HG03039 (cell line): ENCODE measurements at regions not wholly inside any gene's neighbourhood (a gene's known extent, or its start where the extent isn't known, plus 50 kb on each side); places are given as distances from the start of the nearest gene placed in this dataset.

Source experiments
- ATAC-seq: cut with Tn5 transposase; IDR thresholded peaks from one replicate; pipeline ENCODE4 v1.9.1; 2021; ENCODE audit warnings: mild to moderate bottlenecking, moderate library complexity; ENCODE audit not compliant: unreplicated experiment

DNA sequence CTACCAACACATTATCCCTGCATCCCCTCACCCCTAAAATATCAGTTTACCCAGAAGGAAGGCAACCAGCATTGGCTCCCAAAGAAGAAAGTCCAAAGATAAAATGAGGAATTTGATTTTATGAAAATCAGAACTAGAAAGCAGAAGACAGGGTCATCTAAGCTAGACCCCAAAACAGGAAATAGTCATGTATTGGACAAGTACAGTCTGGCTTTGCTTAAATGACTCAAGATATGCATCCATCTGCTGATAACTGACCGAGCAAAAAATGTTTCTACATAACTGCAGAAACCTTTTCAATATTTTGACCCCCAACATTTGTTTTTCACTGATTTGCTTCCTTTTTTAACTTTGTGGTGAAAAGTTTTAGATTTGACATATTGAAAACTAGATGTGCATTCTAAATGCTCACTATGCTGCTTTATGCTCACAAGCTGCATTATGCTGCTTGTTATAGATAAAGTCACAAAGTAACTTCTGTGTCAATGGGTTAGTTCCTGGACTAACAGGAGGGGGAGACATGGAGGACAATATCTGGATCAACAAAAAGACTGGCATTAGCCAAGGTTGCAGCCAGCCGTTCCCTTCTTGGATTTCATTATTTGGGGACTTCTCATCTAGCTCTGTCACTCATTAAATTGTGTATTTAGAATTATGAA lies 227.0 kb downstream of the INHBA start:
- no peak for ATAC-seq

DNA sequence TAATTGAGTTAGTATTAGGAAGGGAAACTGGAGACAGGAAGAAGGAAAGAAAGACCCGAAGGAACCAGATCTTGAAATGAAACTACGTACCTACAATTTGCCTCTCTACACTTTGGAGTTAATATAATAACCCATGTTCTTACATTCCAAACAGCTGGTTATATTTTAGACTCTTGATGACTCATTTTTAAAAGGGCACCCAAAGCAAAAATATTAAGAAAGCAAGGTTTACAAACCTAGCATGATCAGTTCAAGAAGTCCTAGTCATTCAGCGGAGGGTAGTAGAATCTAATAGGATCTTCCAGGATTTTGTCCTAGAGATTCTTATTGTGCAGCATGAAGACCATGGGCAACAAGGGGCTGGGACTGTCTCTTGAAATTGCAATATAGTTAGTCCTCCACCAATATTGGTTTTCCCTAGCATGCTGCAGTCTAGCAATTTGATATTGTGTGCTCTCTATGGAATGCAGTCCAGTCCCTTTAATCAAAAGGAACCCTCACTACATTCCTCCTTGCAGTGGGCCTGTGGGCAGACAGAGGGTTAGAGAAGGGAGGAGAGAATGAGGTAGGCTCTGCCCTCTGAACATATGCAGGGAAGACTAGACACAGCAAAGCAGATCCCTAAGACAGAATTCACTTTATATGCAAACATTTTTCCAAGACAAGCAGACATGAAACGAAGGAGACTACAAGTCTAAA lies 230.3 kb downstream of the INHBA start:
- ATAC-seq = no peak

DNA sequence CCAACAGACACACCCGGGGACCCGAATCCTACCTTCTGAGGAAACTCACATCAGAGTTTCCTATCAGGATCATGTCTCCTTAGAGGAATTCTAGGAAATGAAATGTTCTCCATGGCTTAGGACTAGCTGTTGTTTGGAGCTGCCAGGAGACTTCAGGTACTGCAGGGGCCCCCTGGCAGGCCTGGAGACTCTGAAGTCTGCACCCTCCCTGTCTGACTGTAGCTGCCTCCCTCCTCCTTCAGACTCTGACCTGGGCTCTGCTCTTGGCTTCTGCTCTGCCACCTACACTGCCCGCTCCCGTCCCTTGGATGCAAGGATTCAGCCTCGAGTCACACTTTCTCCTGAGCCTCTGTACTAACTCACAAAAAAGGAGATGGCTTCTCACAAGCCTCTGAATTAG lies 232.8 kb downstream of the INHBA start:
- no peak for ATAC-seq

DNA sequence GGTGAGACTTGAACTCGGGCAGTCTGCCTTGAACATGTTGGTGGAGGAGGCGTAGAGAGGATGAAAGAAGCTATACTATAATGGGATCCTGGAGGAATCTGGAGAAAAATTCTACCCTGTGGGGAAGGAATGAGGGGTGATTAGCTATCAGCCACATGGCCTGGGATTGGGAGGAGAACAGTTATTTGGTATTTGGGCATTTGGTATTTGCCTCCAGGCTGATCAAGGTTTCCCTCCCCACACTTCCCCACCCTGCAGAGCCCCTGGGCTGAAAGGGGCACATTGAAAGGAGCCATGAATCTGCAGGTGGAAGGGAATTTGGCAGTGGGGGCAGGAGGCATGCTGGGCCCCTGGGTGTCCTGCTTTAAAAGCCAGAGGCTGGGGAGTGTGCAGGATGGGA lies 235.3 kb downstream of the INHBA start:
- ATAC-seq = no peak

GRCh38 chr7:41466760-41467384 lies 236.0 kb downstream of the INHBA start:
- no peak for ATAC-seq

- ATAC-seq = no peak
These were observed 237.3 kb downstream of the INHBA start for GRCh38 chr7:41465571-41465970.

GRCh38 chr7:41463770-41464470 lies 239.0 kb downstream of the INHBA start:
- ATAC-seq = no peak

DNA sequence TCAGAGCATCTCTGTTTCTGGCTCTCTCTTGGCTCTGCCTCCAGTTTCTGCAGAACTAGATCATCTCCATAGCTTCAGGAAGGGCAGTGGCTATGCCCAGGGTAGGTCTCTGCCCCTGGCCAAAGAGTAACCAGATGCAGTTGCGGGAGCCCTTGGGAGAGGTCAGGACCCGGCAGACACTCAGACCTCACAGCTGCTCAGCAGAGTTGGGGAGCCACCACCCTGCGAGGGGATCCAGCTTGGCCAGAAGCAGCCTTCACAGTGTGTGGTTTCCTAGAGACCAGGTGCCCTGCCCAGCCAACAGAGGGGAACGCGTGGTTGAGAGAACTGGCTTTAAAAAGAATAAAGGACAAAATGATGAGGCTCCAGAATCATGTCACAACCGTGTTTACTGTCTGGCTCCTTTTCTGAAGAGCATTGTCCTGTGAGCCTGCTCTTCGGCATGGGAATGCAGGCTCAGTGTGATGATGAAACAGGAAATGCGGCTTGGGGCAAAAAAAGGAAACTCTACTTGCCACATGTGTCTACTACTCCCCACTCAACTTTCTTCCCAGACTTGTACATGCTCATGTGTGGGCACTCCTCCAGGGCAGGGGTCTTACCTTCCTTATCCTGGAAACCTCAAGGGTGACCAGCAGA lies 243.1 kb downstream of the INHBA start:
- ATAC-seq = no peak

GRCh38 chr7:41459183-41459582 lies 243.7 kb downstream of the INHBA start:
- no peak for ATAC-seq

GRCh38 chr7:41457832-41458437 lies 245.0 kb downstream of the INHBA start:
- no peak for ATAC-seq

GRCh38 chr7:41451826-41452225 lies 251.1 kb downstream of the INHBA start:
- ATAC-seq = no peak

DNA sequence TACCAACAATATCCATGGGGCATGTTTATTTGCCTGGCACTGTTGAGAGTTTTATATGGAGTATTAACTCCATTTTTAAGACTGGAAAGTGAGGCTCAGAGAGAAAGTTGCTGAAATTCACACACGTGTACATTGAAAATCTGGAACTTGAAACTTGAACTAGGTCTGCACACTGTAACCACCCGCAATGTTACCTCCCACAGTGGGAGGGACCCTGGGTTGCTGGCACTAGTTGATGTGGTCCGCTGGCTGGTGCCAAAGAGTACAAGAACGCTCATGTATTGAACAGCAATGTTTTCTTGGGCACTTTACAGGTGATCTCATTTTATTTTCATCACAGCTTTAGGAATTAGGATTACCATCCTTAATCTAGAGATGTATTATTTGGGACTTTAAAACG lies 253.2 kb downstream of the INHBA start:
- ATAC-seq = no peak

GRCh38 chr7:41449286-41449685 lies 253.6 kb downstream of the INHBA start:
- no peak for ATAC-seq

DNA sequence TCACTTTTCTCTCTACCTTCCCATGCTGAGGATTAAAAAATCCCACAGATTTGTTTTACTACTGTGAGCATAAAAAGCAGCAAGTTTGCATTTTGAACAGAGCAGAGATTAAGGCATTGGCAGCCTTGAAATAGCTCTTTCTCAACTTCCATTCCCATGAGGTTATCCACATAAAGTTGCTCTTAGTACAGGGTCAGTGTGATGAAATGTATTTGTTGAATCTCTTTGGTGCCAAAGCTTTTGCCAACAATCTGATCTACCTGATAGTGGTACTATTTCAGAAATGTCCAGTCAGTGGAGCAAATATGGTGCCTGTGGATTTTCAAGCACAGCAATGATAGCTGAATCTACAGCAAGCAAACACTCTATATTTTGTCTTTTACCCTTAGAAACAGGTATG lies 254.8 kb downstream of the INHBA start:
- ATAC-seq = no peak

DNA sequence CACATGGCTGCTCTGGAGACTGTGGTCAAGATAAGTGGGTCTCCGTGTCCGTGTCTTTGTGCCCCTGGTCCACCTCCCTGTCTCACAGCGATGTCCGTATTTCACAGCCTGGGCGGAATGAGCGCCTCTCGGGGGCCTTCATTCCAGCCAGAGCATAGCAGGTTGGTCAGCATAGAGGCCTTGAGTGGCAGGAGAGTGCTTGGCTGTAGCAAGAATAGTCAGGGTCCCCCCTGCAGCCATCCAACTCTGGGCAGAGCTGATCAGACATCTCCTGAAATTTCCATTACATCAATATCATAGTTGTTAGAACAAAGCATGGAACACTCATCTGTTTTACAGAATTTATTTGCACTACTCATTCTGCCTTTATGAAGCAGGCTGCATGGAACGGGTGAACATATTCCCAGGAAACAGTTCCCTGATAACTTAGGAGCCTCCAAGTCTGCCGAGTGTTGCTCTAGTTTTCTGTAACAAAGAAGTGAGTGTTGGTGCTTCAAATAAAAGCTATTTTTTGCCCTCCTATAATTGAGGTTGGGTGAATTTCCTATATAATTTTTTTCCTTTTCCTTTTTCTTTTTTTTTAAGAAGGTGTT lies 255.3 kb downstream of the INHBA start:
- ATAC-seq = no peak

DNA sequence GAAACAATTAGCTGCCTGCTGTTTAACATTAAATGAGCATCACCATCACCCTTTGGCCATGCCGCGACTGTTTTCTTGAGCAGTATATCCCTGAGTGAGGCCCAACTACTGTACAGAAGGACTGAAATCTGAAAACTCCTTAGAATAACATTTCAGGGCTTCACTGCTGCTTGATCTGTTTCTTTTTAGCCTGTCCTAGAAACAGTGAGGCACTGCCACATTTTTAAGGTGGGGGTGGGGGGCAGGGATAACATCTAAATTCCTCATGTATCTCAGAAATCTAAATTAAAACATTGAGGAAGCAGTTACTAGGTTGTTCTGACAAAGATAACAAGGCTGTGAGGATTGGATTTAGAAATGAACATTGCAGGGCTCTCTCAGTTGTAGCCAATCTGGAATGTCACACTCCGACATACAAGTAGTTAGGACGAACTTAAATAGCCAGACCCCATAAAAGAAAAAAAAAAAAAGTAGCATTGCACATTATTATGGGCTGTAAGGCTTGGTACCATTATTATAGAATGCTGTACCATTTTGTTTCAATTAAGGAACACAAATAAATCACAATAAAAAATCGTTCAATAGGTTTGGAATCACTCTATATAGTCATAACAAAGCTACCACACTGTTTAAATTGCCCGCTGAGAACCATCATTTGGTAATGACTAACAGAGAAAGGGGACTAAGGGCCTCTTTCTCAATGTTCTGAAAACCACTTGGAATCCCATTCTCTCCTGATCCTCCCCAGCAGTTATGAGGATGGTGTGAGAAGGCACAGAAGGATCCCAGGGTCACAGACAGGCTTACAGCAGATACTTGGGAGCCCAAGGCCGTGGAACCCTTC lies 256.1 kb downstream of the INHBA start:
- ATAC-seq = no peak

- ATAC-seq = no peak
These were observed 256.9 kb downstream of the INHBA start for GRCh38 chr7:41445946-41446345.

DNA sequence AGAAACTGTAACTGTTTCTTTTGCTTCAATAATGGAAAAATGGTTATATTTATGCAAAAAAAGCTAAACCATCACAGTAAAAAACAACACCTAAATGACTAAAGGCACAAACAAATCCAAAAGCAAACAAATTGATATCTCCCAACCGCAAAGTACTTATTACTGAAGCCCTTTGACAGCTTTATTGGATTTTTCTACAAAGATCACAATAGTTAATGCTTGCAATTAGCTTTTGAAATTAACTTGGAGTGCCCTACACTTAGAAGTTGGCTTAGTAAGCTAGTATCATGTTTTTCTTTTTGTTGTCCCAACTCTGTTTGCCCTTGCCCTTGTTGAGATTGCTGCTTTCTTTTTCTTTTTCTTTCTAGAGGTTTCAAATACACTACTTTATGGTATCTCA lies 257.5 kb downstream of the INHBA start:
- ATAC-seq = no peak

- no peak for ATAC-seq
These were observed 263.4 kb downstream of the INHBA start for GRCh38 chr7:41439515-41439879.
